Endothelial cell of umbilical vein (primary cell): ENCODE measurements at regions not wholly inside any gene's neighbourhood (a gene's known extent, or its start where the extent isn't known, plus 50 kb on each side); places are given as distances from the start of the nearest gene placed in this dataset.

Source experiments
- BruUV-seq: library from RNA; stranded (reverse); fragments of 400-500 nt; replicated peaks from 2 replicates; lab custom pipeline; 2021; lab: Mats Ljungman, UMichigan
- CTCF ChIA-PET: fragments of 300-600, 350-600 bp; sonication (Branson Sonifier 250); formaldehyde crosslinking; loops from one replicate; lab custom pipeline; 2021; ENCODE audit warnings: antibody characterized with exemption, inconsistent platforms; lab: Charles Lee
- POLR2A ChIA-PET: fragments of 300-600, 350-600 bp; sonication (Branson Sonifier 250); formaldehyde crosslinking; loops from one replicate; lab custom pipeline; 2021; ENCODE audit warnings: antibody characterized with exemption, inconsistent platforms; lab: Charles Lee
- DNase-seq: peaks from one replicate; pipeline ENCODE4 v3.0.0-alpha.2; 2011; ENCODE audit warnings: low read depth, low spot score
- FAIRE-seq: peaks from 2 replicates; lab custom pipeline; 2011; peaks lifted over from hg19 to GRCh38; lab: Jason Lieb, UNC
- H2AFZ ChIP-seq: 2 replicates; pipeline ENCODE4 v1.6.0; 2012; ENCODE audit warnings: low read depth, low read length, control low read depth, inconsistent platforms
- H3K27ac ChIP-seq: 2 replicates; pipeline ENCODE4 v1.5.1; 2011; ENCODE audit warnings: low read depth, mild to moderate bottlenecking, control low read depth, low read length, moderate library complexity; ENCODE audit not compliant: insufficient read depth
- H3K27me3 ChIP-seq, 2 experiments: 2 replicates each; pipeline versions ENCODE4 v1.6.0 to v1.6.1; 2011; ENCODE audit warnings: low read length in 2 of 2, mixed read lengths in 1 of 2; ENCODE audit not compliant: control insufficient read depth in 2 of 2, insufficient read depth in 2 of 2
- H3K36me3 ChIP-seq, 2 experiments: 2 replicates in 1 of 2; 3 replicates in 1 of 2; pipeline ENCODE4 v1.5.1; 2011; ENCODE audit warnings: low read length in 2 of 2, mild to moderate bottlenecking in 1 of 2, moderate library complexity in 1 of 2; ENCODE audit not compliant: control insufficient read depth in 2 of 2, insufficient read depth in 2 of 2; ENCODE audit errors: extremely low read depth in 1 of 2
- H3K4me1 ChIP-seq: 3 replicates; pipeline ENCODE4 v1.5.1; 2011; ENCODE audit warnings: mild to moderate bottlenecking, low read length; ENCODE audit not compliant: control insufficient read depth, insufficient read depth; ENCODE audit errors: extremely low read depth
- H3K4me2 ChIP-seq: 2 replicates; pipeline ENCODE4 v1.6.1; 2011; ENCODE audit warnings: low read length, control low read depth, mixed read lengths; ENCODE audit not compliant: insufficient read depth
- H3K4me3 ChIP-seq, 3 experiments: fragments of 200-600 bp in 1 of 3; sonication (generic), shearing (Covaris generic) in 1 of 3; replicated peaks in 1 of 3; 2 replicates each; pipeline ENCODE4 v1.5.1; 2011 to 2016; ENCODE audit warnings: control low read depth in 3 of 3, low read length in 3 of 3, mild to moderate bottlenecking in 2 of 3, inconsistent platforms in 1 of 3, low read depth in 1 of 3, moderate library complexity in 1 of 3; ENCODE audit not compliant: insufficient read depth in 1 of 3
- H3K79me2 ChIP-seq: 2 replicates; pipeline ENCODE4 v1.6.0; 2012; ENCODE audit warnings: low read length, inconsistent platforms; ENCODE audit not compliant: control insufficient read depth, insufficient read depth
- H3K9ac ChIP-seq: replicated peaks from 2 replicates; pipeline ENCODE3; 2011; ENCODE audit warnings: low read length, control low read depth; ENCODE audit not compliant: insufficient read depth; ENCODE audit errors: extremely low read depth
- H3K9me1 ChIP-seq: replicated peaks from 3 replicates; pipeline ENCODE4 v1.6.0; 2011; ENCODE audit warnings: mild to moderate bottlenecking, low read length; ENCODE audit not compliant: control insufficient read depth, insufficient read depth; ENCODE audit errors: extremely low read depth
- H3K9me3 ChIP-seq: replicated peaks from 2 replicates; pipeline ENCODE4 v1.5.1; 2012; ENCODE audit warnings: low read length, inconsistent platforms; ENCODE audit not compliant: control insufficient read depth, insufficient read depth
- H4K20me1 ChIP-seq: replicated peaks from 2 replicates; pipeline ENCODE3; 2011; ENCODE audit warnings: mild to moderate bottlenecking, low read length; ENCODE audit not compliant: control insufficient read depth, insufficient read depth; ENCODE audit errors: extremely low read depth
- CTCF ChIP-seq, 2 donors: IDR thresholded peaks; 1 replicate in 1 of 2; 2 replicates in 1 of 2; pipeline ENCODE4 v1.5.1; 2011; ENCODE audit warnings: low read length in 2 of 2, mild to moderate bottlenecking in 2 of 2, moderate library complexity in 2 of 2, control low read depth in 1 of 2, inconsistent platforms in 1 of 2, low read depth in 1 of 2; ENCODE audit not compliant: insufficient read depth in 1 of 2; ENCODE audit errors: extremely low read depth in 1 of 2
- EZH2 ChIP-seq: IDR thresholded peaks from 2 replicates; pipeline ENCODE4 v1.6.1; 2012; ENCODE audit warnings: borderline replicate concordance, low read depth, mild to moderate bottlenecking, moderate library complexity, low read length, inconsistent platforms; ENCODE audit not compliant: severe bottlenecking
- FOS ChIP-seq: IDR thresholded peaks from 2 replicates; pipeline ENCODE4 v1.6.1; 2011; ENCODE audit warnings: mild to moderate bottlenecking, low read length, moderate library complexity, borderline replicate concordance; ENCODE audit not compliant: insufficient read depth
- GATA2 ChIP-seq: IDR thresholded peaks from 2 replicates; pipeline ENCODE4 v1.7.0; 2011; ENCODE audit warnings: low read depth, mild to moderate bottlenecking, moderate library complexity, mixed read lengths, low read length; ENCODE audit not compliant: insufficient read length, insufficient read depth
- JUN ChIP-seq: IDR thresholded peaks from 2 replicates; pipeline ENCODE4 v1.6.1; 2011; ENCODE audit warnings: borderline replicate concordance, low read depth; ENCODE audit not compliant: insufficient read length, insufficient read depth
- MAX ChIP-seq: IDR thresholded peaks from 2 replicates; pipeline ENCODE4 v1.6.1; 2011; ENCODE audit not compliant: insufficient read depth, insufficient read length
- MYC ChIP-seq: IDR thresholded peaks from one replicate; pipeline ENCODE4 v1.6.1; 2011; ENCODE audit warnings: mild to moderate bottlenecking, low read depth, low read length
- POLR2A ChIP-seq: IDR thresholded peaks from 2 replicates; pipeline ENCODE4 v1.6.1; 2012; ENCODE audit warnings: low read depth, mild to moderate bottlenecking, control low read depth, low read length
- POLR2AphosphoS5 ChIP-seq: IDR thresholded peaks from 2 replicates; pipeline ENCODE4 v1.6.1; 2012; ENCODE audit warnings: low read depth, mild to moderate bottlenecking, control low read depth, low read length, moderate library complexity; ENCODE audit not compliant: insufficient read depth
- dilution Hi-C: fragments of 300-500 bp; cut with MboI; formaldehyde crosslinking; loops from one replicate; pipeline ENCODE4 v1.15.0; 2019; ENCODE audit warnings: low sequenced_read_pairs; ENCODE audit not compliant: extremely low pct_ligation_motif_present
- intact Hi-C: fragments of 100-400 bp; cut with micrococcal nuclease; formaldehyde crosslinking; loops from one replicate; pipeline ENCODE4 v1.10.0; 2022

GRCh38 chr9:116020801-116021200 lies 132.8 kb upstream of the PAPPA start:
- Histone ChIP-seq H3K4me2 (no peak overlapping the region), H3K9me3 (no peaks in the 10 kb centered on the region), H3K36me3 (no peaks in the 10 kb centered on the region), H3K27me3 (no peaks in the 10 kb centered on the region), H3K4me1 (no peaks in the 10 kb centered on the region), H2AFZ (no peak overlapping the region), H3K4me3 (no peak overlapping the region), H3K9me1 (no peaks in the 10 kb centered on the region), H3K79me2 (no peaks in the 10 kb centered on the region), H3K27ac (no peak overlapping the region), H4K20me1 (no peaks in the 10 kb centered on the region), H3K9ac (no peak overlapping the region)
- ChIA-PET CTCF (no interaction called here), POLR2A (no interaction called here)
- DNase-seq: no peak
- no peak for FAIRE-seq
- intact Hi-C loops (no loop called here), dilution Hi-C loops (no loop called here)
- BruUV-seq: no TSS peak
- no peak for TF ChIP-seq FOS
- no peak for TF ChIP-seq GATA2
- no peak for TF ChIP-seq CTCF (IDR thresholded peaks at IDR 0.05; ENCODE audit: extremely low read depth in 1 of 2, insufficient read depth in 1 of 2, low read depth in 1 of 2, low read length in 2 of 2)
- no peak for TF ChIP-seq MYC
- no peak for TF ChIP-seq POLR2A
- TF ChIP-seq EZH2: no peak
- TF ChIP-seq JUN: no peak
- no peak for TF ChIP-seq MAX
- no peak for TF ChIP-seq POLR2AphosphoS5
